ENCODE measurements at regions not wholly inside any gene's neighbourhood (a gene's known extent, or its start where the extent isn't known, plus 50 kb on each side); places are given as distances from the start of the nearest gene placed in this dataset.

DNA sequence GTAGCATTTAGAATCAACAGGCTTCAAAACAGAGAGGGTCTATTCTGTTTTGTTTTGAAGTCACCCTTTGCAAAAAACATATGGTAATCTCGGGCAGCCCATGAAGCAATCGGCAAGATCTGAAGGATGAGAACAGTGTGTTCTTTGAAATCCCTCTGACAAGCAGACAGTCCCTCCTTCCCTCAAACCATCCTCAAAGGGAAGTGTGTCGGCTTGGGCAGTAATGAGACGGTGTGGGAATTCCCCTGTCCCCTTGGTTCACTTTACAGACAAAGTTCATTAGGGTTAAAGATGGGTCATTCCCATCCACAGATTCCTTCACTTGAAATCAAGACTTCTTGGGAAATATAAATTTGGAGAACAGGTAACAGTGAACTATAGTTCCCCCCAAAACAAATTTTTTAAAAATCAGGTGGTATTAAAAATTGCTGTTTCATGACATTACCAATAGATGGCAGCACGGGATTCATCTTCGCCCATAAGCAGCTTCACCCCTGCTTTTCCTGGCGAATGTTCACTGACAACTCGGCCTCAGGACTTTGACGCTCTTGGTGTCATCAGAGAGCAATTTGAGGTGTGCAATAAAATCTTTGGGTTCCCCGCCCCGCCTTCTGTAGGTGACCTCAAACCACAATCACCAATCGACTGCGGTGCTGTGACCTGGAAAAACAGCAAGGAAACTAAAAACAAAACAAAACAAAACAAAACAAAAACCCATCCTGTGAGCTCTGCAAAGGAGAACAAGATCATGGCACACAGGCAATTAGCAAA, 159.3 kb upstream of the TNFAIP3 start:
- DNase-seq (ENCODE audit: low read depth): peak; percentile 93
- H3K4me3 ChIP-seq (ENCODE audit: low read depth, low read length): peak overlapping the region; percentile 1

DNA sequence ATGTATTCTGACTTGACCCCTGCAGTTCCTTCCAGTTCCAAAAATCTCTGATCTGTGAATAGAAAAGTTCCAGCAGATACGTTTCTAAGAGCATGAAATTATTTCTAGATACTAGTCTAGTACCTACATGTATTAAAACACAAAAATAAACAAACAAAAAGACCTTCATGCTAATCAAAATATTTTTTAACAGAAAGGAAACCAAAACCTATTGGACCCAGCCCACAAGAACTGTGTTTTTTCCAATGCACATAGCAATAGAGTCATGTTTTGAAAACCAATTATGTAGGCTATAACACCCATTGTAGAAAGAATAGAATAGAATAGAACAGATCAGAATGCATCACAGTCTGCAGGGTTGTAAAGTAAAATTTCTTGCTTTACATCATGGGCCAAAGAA, 158.6 kb upstream of the TNFAIP3 start:
- DNase-seq (ENCODE audit: low read depth): no peak
- no peak for TF ChIP-seq CTCF (conservative IDR thresholded peaks at IDR 0.05; ENCODE audit: low read depth, low read length)
- H3K4me3 ChIP-seq (ENCODE audit: low read depth, low read length): no peak overlapping the region

More for the DNA sequence above, 159.3 kb upstream of the TNFAIP3 start:
- peak; percentile 82 for TF ChIP-seq CTCF (conservative IDR thresholded peaks at IDR 0.05; ENCODE audit: low read depth, low read length)

DNA sequence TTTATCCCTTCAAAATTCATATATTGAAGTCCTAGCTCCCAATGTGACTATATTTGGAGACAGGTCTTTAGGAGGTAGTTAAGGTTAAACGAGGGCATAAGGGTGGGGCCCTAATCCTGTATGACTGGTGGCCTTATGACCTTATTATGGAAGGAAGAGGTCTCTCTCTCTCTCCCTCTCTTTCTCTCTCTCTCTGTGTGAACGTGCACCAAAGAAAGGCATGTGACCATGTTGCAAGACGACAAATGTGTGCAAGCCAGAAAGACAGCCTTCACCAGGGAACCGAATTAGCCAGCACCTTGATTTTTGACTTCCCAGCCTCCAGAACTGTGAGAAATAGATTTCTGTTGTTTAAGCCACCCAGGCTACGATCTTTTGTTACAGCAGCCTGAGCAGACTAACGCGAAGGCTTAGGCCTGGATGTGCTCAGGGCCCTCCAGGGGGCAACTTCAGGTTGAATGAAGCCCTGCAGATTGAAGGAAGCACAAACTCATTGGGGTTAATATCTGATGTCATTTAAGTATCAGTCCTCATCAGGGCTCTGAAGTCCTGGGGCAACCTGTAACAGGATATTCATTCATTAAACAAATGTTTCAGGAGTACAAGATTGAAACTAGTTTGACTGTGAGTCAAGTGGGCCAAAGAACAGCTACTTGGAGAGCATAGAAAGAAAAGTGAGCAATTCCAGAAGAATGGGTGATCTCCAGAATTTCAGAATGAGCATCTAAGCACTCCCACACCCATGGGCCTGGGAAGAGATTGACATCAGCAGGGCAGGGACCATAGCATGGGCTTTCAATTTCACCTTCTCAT, 157.4 kb upstream of the TNFAIP3 start:
- H3K4me3 ChIP-seq (ENCODE audit: low read depth, low read length): no peak overlapping the region
- DNase-seq (ENCODE audit: low read depth): peak; percentile 62
- peak; percentile 12 for TF ChIP-seq CTCF (conservative IDR thresholded peaks at IDR 0.05; ENCODE audit: low read depth, low read length)

DNA sequence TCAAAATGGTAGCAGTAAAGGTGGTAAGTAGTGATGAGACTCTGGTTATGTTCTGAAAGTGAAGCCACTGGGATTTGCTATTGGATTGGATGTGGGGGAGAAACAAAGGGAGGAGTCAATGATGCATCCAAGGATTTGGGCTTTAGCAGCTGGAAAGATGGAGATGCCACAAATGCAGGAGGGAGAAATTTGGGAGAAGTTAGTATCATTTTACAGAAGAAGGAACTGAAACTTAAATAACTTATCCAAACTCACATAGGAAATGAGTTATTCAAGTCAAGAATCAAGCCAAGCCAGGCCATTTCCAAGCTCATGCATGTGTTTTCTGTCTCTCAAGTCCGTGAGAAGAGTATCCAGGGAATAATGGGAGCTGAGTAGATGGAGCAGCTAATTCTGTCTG, 155.1 kb upstream of the TNFAIP3 start:
- no peak for TF ChIP-seq CTCF (conservative IDR thresholded peaks at IDR 0.05; ENCODE audit: low read depth, low read length)
- no peak for DNase-seq (ENCODE audit: low read depth)
- no peak overlapping the region for H3K4me3 ChIP-seq (ENCODE audit: low read depth, low read length)

DNA sequence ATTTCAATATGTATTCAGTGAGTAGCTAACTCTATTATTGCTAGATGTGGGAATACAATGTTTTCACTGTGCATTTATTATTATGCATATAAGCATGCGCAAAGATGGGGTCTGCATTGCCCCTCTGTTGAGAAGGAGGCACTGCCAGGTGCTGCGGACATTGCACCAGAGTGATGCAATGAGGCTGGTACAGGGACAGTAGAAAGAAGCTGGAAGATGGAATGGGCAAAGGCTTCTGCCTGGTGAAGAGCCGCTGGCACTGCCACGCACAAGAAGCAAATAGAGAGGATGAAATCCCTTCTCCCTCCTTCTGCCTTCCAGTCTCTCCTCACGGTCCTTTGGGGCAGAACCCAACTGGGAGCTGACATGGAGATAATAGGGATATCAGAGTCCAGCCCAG, 154.5 kb upstream of the TNFAIP3 start:
- DNase-seq (ENCODE audit: low read depth): no peak
- H3K4me3 ChIP-seq (ENCODE audit: low read depth, low read length): no peak overlapping the region
- no peak for TF ChIP-seq CTCF (conservative IDR thresholded peaks at IDR 0.05; ENCODE audit: low read depth, low read length)

- H3K4me3 ChIP-seq (ENCODE audit: low read depth, low read length): no peak overlapping the region
- DNase-seq (ENCODE audit: low read depth): no peak
- no peak for TF ChIP-seq CTCF (conservative IDR thresholded peaks at IDR 0.05; ENCODE audit: low read depth, low read length)
Observed at GRCh38 chr6:137715589-137716045, 151.4 kb upstream of the TNFAIP3 start.
